MM.1S (cell line): ENCODE measurements at regions not wholly inside any gene's neighbourhood (a gene's known extent, or its start where the extent isn't known, plus 50 kb on each side); places are given as distances from the start of the nearest gene placed in this dataset.

Experiments used
- DNase-seq: peaks from one replicate; pipeline ENCODE4 v3.0.0-alpha.2; 2015
- H2AFZ ChIP-seq: fragments of 300-600 bp; sonication (generic); 2 replicates; pipeline ENCODE4 v1.6.0; 2016; ENCODE audit warnings: antibody characterized with exemption, low read length
- H3F3A ChIP-seq: fragments of 300-600 bp; sonication (generic); 2 replicates; pipeline ENCODE4 v1.6.1; 2016; ENCODE audit warnings: mild to moderate bottlenecking, antibody characterized with exemption, low read length, moderate library complexity, mixed read lengths; ENCODE audit not compliant: insufficient read depth
- H3K27ac ChIP-seq: fragments of 300-600 bp; sonication (generic); 2 replicates; pipeline ENCODE4 v1.5.1; 2016; ENCODE audit warnings: mild to moderate bottlenecking, low read length
- H3K27me3 ChIP-seq: fragments of 300-600 bp; sonication (generic); replicated peaks from 2 replicates; pipeline ENCODE4 v1.6.0; 2016; ENCODE audit warnings: low read length; ENCODE audit not compliant: insufficient read depth
- H3K36me3 ChIP-seq: fragments of 300-600 bp; sonication (generic); replicated peaks from 2 replicates; pipeline ENCODE4 v1.6.1; 2016; ENCODE audit warnings: mild to moderate bottlenecking, low read length, mixed read lengths; ENCODE audit not compliant: insufficient read depth
- H3K4me1 ChIP-seq: fragments of 300-600 bp; sonication (generic); 2 replicates; pipeline ENCODE4 v1.6.1; 2016; ENCODE audit warnings: low read length, mixed read lengths
- H3K4me2 ChIP-seq: fragments of 300-600 bp; sonication (generic); 2 replicates; pipeline ENCODE4 v1.6.0; 2016; ENCODE audit warnings: low read depth, low read length
- H3K4me3 ChIP-seq: fragments of 300-600 bp; sonication (generic); 2 replicates; pipeline ENCODE4 v1.5.1; 2016; ENCODE audit warnings: low read length, mixed read lengths
- H3K79me2 ChIP-seq: fragments of 300-600 bp; sonication (generic); 2 replicates; pipeline ENCODE4 v1.6.1; 2016; ENCODE audit warnings: mixed run types, low read length, mixed read lengths
- H3K9ac ChIP-seq: fragments of 300-600 bp; sonication (generic); 2 replicates; pipeline ENCODE4 v1.6.1; 2016; ENCODE audit warnings: low read length, mixed read lengths
- H3K9me2 ChIP-seq: fragments of 300-600 bp; sonication (generic); replicated peaks from 2 replicates; pipeline ENCODE4 v1.6.1; 2016; ENCODE audit warnings: mild to moderate bottlenecking, low read length, mixed read lengths; ENCODE audit not compliant: insufficient read depth
- H3K9me3 ChIP-seq: fragments of 300-600 bp; sonication (generic); replicated peaks from 2 replicates; pipeline ENCODE4 v1.6.1; 2016; ENCODE audit warnings: mild to moderate bottlenecking, low read length, mixed read lengths; ENCODE audit not compliant: insufficient read depth
- H4K20me1 ChIP-seq: fragments of 300-600 bp; sonication (generic); 2 replicates; pipeline ENCODE4 v1.6.1; 2016; ENCODE audit warnings: mild to moderate bottlenecking, low read length, moderate library complexity, mixed read lengths; ENCODE audit not compliant: insufficient read depth
- CTCF ChIP-seq: fragments of 300-600 bp; sonication (generic); IDR thresholded peaks from 2 replicates; pipeline ENCODE4 v1.5.1; 2016; ENCODE audit warnings: antibody characterized with exemption, low read length, mixed read lengths
- EZH2 ChIP-seq: fragments of 300-600 bp; sonication (generic); optimal IDR thresholded peaks from 2 replicates; pipeline ENCODE3; 2017; ENCODE audit warnings: low read depth, mild to moderate bottlenecking, antibody characterized with exemption, low read length, mixed read lengths
- EZH2phosphoT487 ChIP-seq: fragments of 300-600 bp; sonication (generic); IDR thresholded peaks from 2 replicates; pipeline ENCODE4 v1.6.1; 2018; ENCODE audit warnings: antibody characterized with exemption, low read length

- no peaks in the 10 kb centered on the region for H3K4me1 ChIP-seq
- no peaks in the 10 kb centered on the region for H3F3A ChIP-seq
- TF ChIP-seq EZH2phosphoT487 (no peak), EZH2 (no peak), CTCF (no peak)
- H3K27me3 ChIP-seq: no peaks in the 10 kb centered on the region
- H3K9me3 ChIP-seq: no peaks in the 10 kb centered on the region
- H3K9me2 ChIP-seq: no peaks in the 10 kb centered on the region
- H2AFZ ChIP-seq: no peak overlapping the region
- no peak overlapping the region for H3K4me2 ChIP-seq
- no peaks in the 10 kb centered on the region for H3K79me2 ChIP-seq
- no peaks in the 10 kb centered on the region for H3K36me3 ChIP-seq
- DNase-seq: no peak
- no peak overlapping the region for H3K27ac ChIP-seq
- H3K9ac ChIP-seq: no peak overlapping the region
- no peak overlapping the region for H3K4me3 ChIP-seq
- H4K20me1 ChIP-seq: no peaks in the 10 kb centered on the region
Measured at GRCh38 chr2:239557516-239557915, 156.7 kb upstream of the HDAC4 start.

GRCh38 chr2:239555571-239555905, 154.7 kb upstream of the HDAC4 start:
- Histone ChIP-seq H3K4me1 (no peaks in the 10 kb centered on the region), H3K9ac (no peak overlapping the region), H3K79me2 (no peaks in the 10 kb centered on the region), H3K9me2 (no peaks in the 10 kb centered on the region), H3K4me2 (no peak overlapping the region), H3F3A (no peaks in the 10 kb centered on the region), H3K9me3 (no peaks in the 10 kb centered on the region), H4K20me1 (no peaks in the 10 kb centered on the region), H3K27ac (no peak overlapping the region), H2AFZ (no peak overlapping the region), H3K27me3 (no peaks in the 10 kb centered on the region), H3K4me3 (no peak overlapping the region), H3K36me3 (no peaks in the 10 kb centered on the region)
- TF ChIP-seq CTCF: no peak
- DNase-seq: no peak

- Histone ChIP-seq H3K9me3 (no peaks in the 10 kb centered on the region), H4K20me1 (no peaks in the 10 kb centered on the region), H3K36me3 (no peaks in the 10 kb centered on the region), H3K9me2 (no peaks in the 10 kb centered on the region), H3K4me1 (no peaks in the 10 kb centered on the region), H3K9ac (no peak overlapping the region), H3F3A (no peaks in the 10 kb centered on the region), H3K27ac (no peak overlapping the region), H3K4me2 (no peak overlapping the region), H3K4me3 (no peak overlapping the region), H2AFZ (no peak overlapping the region), H3K79me2 (no peaks in the 10 kb centered on the region), H3K27me3 (no peaks in the 10 kb centered on the region)
- no peak for TF ChIP-seq EZH2phosphoT487
- no peak for TF ChIP-seq EZH2
- TF ChIP-seq CTCF: no peak
- DNase-seq: no peak
Measured at GRCh38 chr2:239554766-239555570, 154.1 kb upstream of the HDAC4 start.
